DMS153 treated with DMSO at 0.1 percent for 48 hours (cell line): ENCODE measurements at regions not wholly inside any gene's neighbourhood (a gene's known extent, or its start where the extent isn't known, plus 50 kb on each side); places are given as distances from the start of the nearest gene placed in this dataset.

Source experiments
- DNase-seq: peaks from one replicate; lab custom pipeline; 2025; ENCODE audit not compliant: unreplicated experiment; lab: John Stamatoyannopoulos, UW

- DNase-seq = no peak
These were observed 359.0 kb downstream of the ADRA2A start for GRCh38 chr10:111435871-111436270.

GRCh38 chr10:111439034-111439842 is 362.4 kb downstream of the ADRA2A start:
- no peak for DNase-seq

- no peak for DNase-seq
These were observed 363.7 kb downstream of the ADRA2A start for GRCh38 chr10:111440501-111440900.

GRCh38 chr10:111445667-111446066 is 368.8 kb downstream of the ADRA2A start:
- no peak for DNase-seq

GRCh38 chr10:111446966-111447365 is 370.1 kb downstream of the ADRA2A start:
- DNase-seq = no peak

GRCh38 chr10:111452153-111452552 is 375.3 kb downstream of the ADRA2A start:
- no peak for DNase-seq

- DNase-seq = no peak
These were observed 379.1 kb downstream of the ADRA2A start for GRCh38 chr10:111455776-111456426.

GRCh38 chr10:111458256-111458655 is 381.4 kb downstream of the ADRA2A start:
- no peak for DNase-seq

GRCh38 chr10:111459967-111460366 is 383.1 kb downstream of the ADRA2A start:
- DNase-seq = no peak

- DNase-seq = no peak
These were observed 395.6 kb downstream of the ADRA2A start for GRCh38 chr10:111472445-111472844.

- DNase-seq = no peak
These were observed 396.5 kb downstream of the ADRA2A start for GRCh38 chr10:111473361-111473760.

- no peak for DNase-seq
These were observed 398.0 kb downstream of the ADRA2A start for GRCh38 chr10:111474786-111475185.

GRCh38 chr10:111475720-111476119 is 398.9 kb downstream of the ADRA2A start:
- no peak for DNase-seq

GRCh38 chr10:111478651-111479050 is 401.8 kb downstream of the ADRA2A start:
- no peak for DNase-seq

- no peak for DNase-seq
These were observed 403.1 kb downstream of the ADRA2A start for GRCh38 chr10:111479966-111480365.

GRCh38 chr10:111481261-111481826 is 404.5 kb downstream of the ADRA2A start:
- no peak for DNase-seq

GRCh38 chr10:111481866-111482265 is 405.0 kb downstream of the ADRA2A start:
- no peak for DNase-seq

GRCh38 chr10:111482621-111483216 is 405.9 kb downstream of the ADRA2A start:
- no peak for DNase-seq

GRCh38 chr10:111485767-111486166 is 408.9 kb downstream of the ADRA2A start:
- no peak for DNase-seq

- no peak for DNase-seq
These were observed 409.5 kb downstream of the ADRA2A start for GRCh38 chr10:111486346-111486745.

GRCh38 chr10:111488668-111489067 is 411.8 kb downstream of the ADRA2A start:
- no peak for DNase-seq

GRCh38 chr10:111491154-111491553 is 414.3 kb downstream of the ADRA2A start:
- no peak for DNase-seq
